B cell (primary cell): ENCODE measurements at regions not wholly inside any gene's neighbourhood (a gene's known extent, or its start where the extent isn't known, plus 50 kb on each side); places are given as distances from the start of the nearest gene placed in this dataset.

Experiments
- ATAC-seq: fragments of 200-7000 bp; cut with Tn5 transposase; one replicate; pipeline ENCODE4 v1.10.0; 2021; ENCODE audit warnings: low read depth, mild to moderate bottlenecking, moderate number of reproducible peaks, moderate library complexity
- CTCF ChIA-PET: fragments of 350-600 bp; sonication (Branson Sonifier 250); formaldehyde crosslinking; loops from one replicate; lab custom pipeline; 2021; ENCODE audit warnings: antibody characterized with exemption, inconsistent platforms; lab: Charles Lee
- POLR2A ChIA-PET: fragments of 350-600 bp; sonication (Branson Sonifier 250); formaldehyde crosslinking; loops from one replicate; lab custom pipeline; 2021; ENCODE audit warnings: antibody characterized with exemption; lab: Charles Lee
- DNase-seq: peaks from one replicate; pipeline ENCODE4 v3.0.0; 2013
- H2AFZ ChIP-seq: 2 replicates; pipeline ENCODE4 v1.6.1; 2012; ENCODE audit warnings: mild to moderate bottlenecking, low read depth, low read length; ENCODE audit not compliant: insufficient read depth, poor library complexity, severe bottlenecking
- H3K27ac ChIP-seq, 2 donors: 1 replicate in 1 of 2; 2 replicates in 1 of 2; pipeline ENCODE4 v1.5.1; 2012 to 2013; ENCODE audit warnings: low read length in 2 of 2, mild to moderate bottlenecking in 2 of 2, moderate library complexity in 1 of 2
- H3K27me3 ChIP-seq, 4 experiments: fragments of 200-600 bp in 1 of 4; sonication (generic) in 1 of 4; replicated peaks in 1 of 4; 1 replicate in 2 of 4; 2 replicates in 2 of 4; pipeline versions ENCODE4 v1.6.1 to v1.7.0; 2013 to 2016; ENCODE audit warnings: low read length in 3 of 4, mild to moderate bottlenecking in 2 of 4, mixed read lengths in 1 of 4, moderate library complexity in 1 of 4; ENCODE audit not compliant: insufficient read depth in 4 of 4, control insufficient read depth in 3 of 4; ENCODE audit errors: control extremely low read depth in 1 of 4
- H3K36me3 ChIP-seq, 2 experiments: replicated peaks in 1 of 2; 1 replicate in 1 of 2; 2 replicates in 1 of 2; pipeline versions ENCODE4 v1.6.1 to v1.7.1; 2013; ENCODE audit warnings: low read length in 1 of 2; ENCODE audit not compliant: insufficient read depth in 2 of 2, control insufficient read depth in 1 of 2; ENCODE audit errors: control extremely low read depth in 1 of 2, extremely low read depth in 1 of 2
- H3K4me1 ChIP-seq, 2 donors: fragments of 200-600 bp in 1 of 2; sonication (generic) in 1 of 2; 1 replicate in 1 of 2; 2 replicates in 1 of 2; pipeline versions ENCODE4 v1.5.1 to v1.6.1; 2013 to 2017; ENCODE audit warnings: low read length in 2 of 2; ENCODE audit not compliant: control insufficient read depth in 2 of 2, insufficient read depth in 2 of 2
- H3K4me2 ChIP-seq: replicated peaks from 2 replicates; pipeline ENCODE3; 2012; ENCODE audit warnings: mild to moderate bottlenecking, low read depth, low read length; ENCODE audit not compliant: poor library complexity, severe bottlenecking
- H3K4me3 ChIP-seq, 5 experiments: fragments of 200-600 bp in 1 of 5; sonication (generic) in 1 of 5; 1 replicate in 3 of 5; 2 replicates in 2 of 5; pipeline versions ENCODE4 v1.5.1 to v1.7.0; 2011 to 2016; ENCODE audit warnings: low read length in 4 of 5, mild to moderate bottlenecking in 4 of 5, low read depth in 2 of 5, control low read depth in 1 of 5, moderate library complexity in 1 of 5; ENCODE audit not compliant: insufficient read depth in 1 of 5; ENCODE audit errors: control extremely low read depth in 1 of 5, extremely low read depth in 1 of 5
- H3K79me2 ChIP-seq: fragments of 200-600 bp; sonication (generic); one replicate; pipeline ENCODE4 v1.6.0; 2016; ENCODE audit warnings: low read length; ENCODE audit not compliant: control insufficient read depth, insufficient read depth
- H3K9ac ChIP-seq: fragments of 200-600 bp; sonication (generic); 2 replicates; pipeline ENCODE4 v1.6.1; 2017; ENCODE audit warnings: mild to moderate bottlenecking, low read length, moderate library complexity
- H3K9me3 ChIP-seq, 3 donors: one replicate each; pipeline versions ENCODE4 v1.6.1 to v1.7.1; 2013; ENCODE audit warnings: low read length in 2 of 3; ENCODE audit not compliant: control insufficient read depth in 2 of 3, insufficient read depth in 1 of 3; ENCODE audit errors: control extremely low read depth in 1 of 3
- H4K20me1 ChIP-seq: 2 replicates; pipeline ENCODE4 v1.6.0; 2012; ENCODE audit warnings: mild to moderate bottlenecking, low read length; ENCODE audit not compliant: insufficient read depth, control insufficient read depth, poor library complexity, severe bottlenecking
- H3K27ac Mint-ChIP-seq: one replicate; pipeline ENCODE4 v1.8.0; 2021; ENCODE audit warnings: mixed read lengths
- H3K27me3 Mint-ChIP-seq: one replicate; pipeline ENCODE4 v1.8.0; 2021; ENCODE audit warnings: mixed read lengths
- H3K4me1 Mint-ChIP-seq: one replicate; pipeline ENCODE4 v1.8.0; 2021; ENCODE audit warnings: mixed read lengths
- H3K4me3 Mint-ChIP-seq: one replicate; pipeline ENCODE4 v1.8.0; 2021; ENCODE audit warnings: mixed read lengths
- H3K9me3 Mint-ChIP-seq: one replicate; pipeline ENCODE4 v1.8.0; 2022; ENCODE audit warnings: mixed read lengths; ENCODE audit not compliant: insufficient read depth
- CTCF ChIP-seq: fragments of 200-600 bp; IDR thresholded peaks from one replicate; pipeline ENCODE4 v1.8.0; 2022; ENCODE audit warnings: antibody characterized with exemption, mild to moderate bottlenecking
- EZH2 ChIP-seq: IDR thresholded peaks from 2 replicates; pipeline ENCODE4 v1.6.1; 2012; ENCODE audit warnings: borderline replicate concordance, low read depth, mild to moderate bottlenecking, moderate library complexity, low read length; ENCODE audit not compliant: insufficient read depth, poor library complexity, severe bottlenecking
- WGBS: methylation state at CpG from one replicate; pipeline ENCODE4 v1.1.5; 2013; ENCODE audit warnings: missing lambda C conversion rate; ENCODE audit not compliant: insufficient coverage; 5-methylcytosine and 5-hydroxymethylcytosine counted together
- intact Hi-C: fragments of 100-400 bp; cut with micrococcal nuclease; formaldehyde crosslinking; loops from one replicate; pipeline ENCODE4 v1.10.0; 2022

GRCh38 chr16:79402356-79402755 is 198.2 kb downstream of the MAF start:
- H3K4me3 ChIP-seq, result no peak overlapping the region
- peaks cover 0 to 3% (median 0%) of the 10 kb centered on the region in 4 experiments for H3K27me3 ChIP-seq
- peaks cover 5% of the 10 kb centered on the region for H3K27me3 Mint-ChIP-seq
- H3K9me3 Mint-ChIP-seq, result no peaks in the 10 kb centered on the region
- ChIA-PET CTCF (no interaction called here), POLR2A (no interaction called here)
- TF ChIP-seq EZH2 (no peak), CTCF (no peak)
- intact Hi-C loops, result no loop called here
- no peaks in the 10 kb centered on the region for H3K4me1 ChIP-seq
- no peak overlapping the region for H3K27ac Mint-ChIP-seq
- H4K20me1 ChIP-seq, result no peaks in the 10 kb centered on the region
- no peak overlapping the region for H3K4me2 ChIP-seq
- no peak overlapping the region for H3K4me3 Mint-ChIP-seq
- no peak for DNase-seq
- 93% methylated on average over 5 of the region's 5 CpGs for WGBS
- H3K9me3 ChIP-seq, result peaks cover 0 to 11% (median 0%) of the 10 kb centered on the region in 3 donors
- no peak overlapping the region for H2AFZ ChIP-seq
- H3K9ac ChIP-seq, result no peak overlapping the region
- H3K4me1 Mint-ChIP-seq, result no peaks in the 10 kb centered on the region
- ATAC-seq, result no peak
- H3K79me2 ChIP-seq, result no peaks in the 10 kb centered on the region
- H3K27ac ChIP-seq, result no peak overlapping the region
- H3K36me3 ChIP-seq, result no peaks in the 10 kb centered on the region

GRCh38 chr16:79401782-79402181 is 198.8 kb downstream of the MAF start:
- no peaks in the 10 kb centered on the region for H3K4me1 Mint-ChIP-seq

More at GRCh38 chr16:79401782-79402181, 198.8 kb downstream of the MAF start:
- H3K27me3 ChIP-seq, result peaks cover 0 to under 1% (median 0%) of the 10 kb centered on the region in 4 experiments
- no peak for ATAC-seq
- Mint-ChIP-seq H3K9me3 (no peaks in the 10 kb centered on the region), H3K27me3 (peaks cover 4% of the 10 kb centered on the region), H3K4me3 (no peak overlapping the region), H3K27ac (no peak overlapping the region)
- no peak for DNase-seq
- no peaks in the 10 kb centered on the region for H3K79me2 ChIP-seq
- H3K36me3 ChIP-seq, result no peaks in the 10 kb centered on the region
- H3K4me1 ChIP-seq, result no peaks in the 10 kb centered on the region
- no peak overlapping the region for H3K27ac ChIP-seq
- no peak overlapping the region for H3K9ac ChIP-seq
- ChIA-PET CTCF (no interaction called here), POLR2A (no interaction called here)
- no peaks in the 10 kb centered on the region for H4K20me1 ChIP-seq
- no peak overlapping the region for H3K4me3 ChIP-seq
- WGBS, result no CpG with 5 or more reads among the region's 1 CpG
- intact Hi-C loops, result no loop called here
- H2AFZ ChIP-seq, result no peak overlapping the region
- peaks cover 0 to 8% (median 0%) of the 10 kb centered on the region in 3 donors for H3K9me3 ChIP-seq
- no peak for TF ChIP-seq CTCF
- no peak for TF ChIP-seq EZH2
- H3K4me2 ChIP-seq, result no peak overlapping the region
